Panc1 (cell line): ENCODE measurements at regions not wholly inside any gene's neighbourhood (a gene's known extent, or its start where the extent isn't known, plus 50 kb on each side); places are given as distances from the start of the nearest gene placed in this dataset.

Experiments
- CTCF ChIP-seq: fragments of 450-650 bp; IDR thresholded peaks from 2 replicates; pipeline ENCODE4 v1.5.1; 2017; ENCODE audit warnings: mild to moderate bottlenecking
- REST ChIP-seq, 2 experiments: IDR thresholded peaks; 2 replicates each; pipeline ENCODE4 v1.6.1; 2011 to 2012; ENCODE audit warnings: low read depth in 2 of 2, control low read depth in 1 of 2, low read length in 1 of 2, mild to moderate bottlenecking in 1 of 2, moderate library complexity in 1 of 2; ENCODE audit not compliant: insufficient read depth in 1 of 2
- SIN3A ChIP-seq: IDR thresholded peaks from 2 replicates; pipeline ENCODE4 v1.6.1; 2012; ENCODE audit warnings: low read depth, mild to moderate bottlenecking, low read length, moderate library complexity, borderline replicate concordance; ENCODE audit not compliant: insufficient read depth

GRCh38 chr18:43949291-43949690 is 672.0 kb upstream of the SYT4 start:
- TF ChIP-seq CTCF (no peak), REST (IDR thresholded peaks at IDR 0.05; ENCODE audit: insufficient read depth in 1 of 2, low read depth in 2 of 2, low read length in 1 of 2) (no peak), SIN3A (no peak)
